Erythroblast (primary cell): ENCODE measurements at regions not wholly inside any gene's neighbourhood (a gene's known extent, or its start where the extent isn't known, plus 50 kb on each side); places are given as distances from the start of the nearest gene placed in this dataset.

Experiments used
- DNase-seq, 2 experiments: peaks; one replicate each; lab custom pipeline; 2025; lab: John Stamatoyannopoulos, UW
- GATA1 ChIP-seq: IDR thresholded peaks from 2 replicates; pipeline ENCODE4 v1.6.1; 2011; ENCODE audit warnings: low read depth, mild to moderate bottlenecking, control low read depth, low read length, moderate library complexity
- POLR2A ChIP-seq: IDR thresholded peaks from 2 replicates; pipeline ENCODE4 v1.6.1; 2011; ENCODE audit warnings: mild to moderate bottlenecking, low read length

GRCh38 chr10:71145352-71145945, 66.9 kb upstream of the UNC5B start:
- TF ChIP-seq GATA1 = no peak
- TF ChIP-seq POLR2A = no peak
- no peak for DNase-seq

- DNase-seq = no peak
These were observed 61.6 kb upstream of the UNC5B start for GRCh38 chr10:71150796-71151195.

GRCh38 chr10:71152043-71152442, 60.3 kb upstream of the UNC5B start:
- no peak for DNase-seq
- TF ChIP-seq POLR2A (no peak), GATA1 (no peak)

More at GRCh38 chr10:71150796-71151195, 61.6 kb upstream of the UNC5B start:
- TF ChIP-seq POLR2A (no peak), GATA1 (no peak)

- TF ChIP-seq GATA1 (no peak), POLR2A (no peak)
- DNase-seq = no peak
These were observed 55.9 kb upstream of the UNC5B start for GRCh38 chr10:71156436-71156835.

- TF ChIP-seq POLR2A (no peak), GATA1 (no peak)
These were observed 54.9 kb upstream of the UNC5B start for GRCh38 chr10:71157435-71157834.

GRCh38 chr10:71158251-71158650, 54.1 kb upstream of the UNC5B start:
- TF ChIP-seq POLR2A (no peak), GATA1 (no peak)
- DNase-seq = no peak

More at GRCh38 chr10:71157435-71157834, 54.9 kb upstream of the UNC5B start:
- no peak for DNase-seq

- no peak for TF ChIP-seq POLR2A
- no peak for TF ChIP-seq GATA1
These were observed 53.5 kb upstream of the UNC5B start for GRCh38 chr10:71158902-71159301.

GRCh38 chr10:71159892-71160291, 52.5 kb upstream of the UNC5B start:
- no peak for DNase-seq
- TF ChIP-seq POLR2A (no peak), GATA1 (no peak)

More at GRCh38 chr10:71158902-71159301, 53.5 kb upstream of the UNC5B start:
- no peak for DNase-seq

GRCh38 chr10:71161425-71161824, 50.9 kb upstream of the UNC5B start:
- DNase-seq = no peak

More at GRCh38 chr10:71161425-71161824, 50.9 kb upstream of the UNC5B start:
- TF ChIP-seq POLR2A = no peak
- TF ChIP-seq GATA1 = no peak
